NT2/D1 (cell line): ENCODE measurements at regions not wholly inside any gene's neighbourhood (a gene's known extent, or its start where the extent isn't known, plus 50 kb on each side); places are given as distances from the start of the nearest gene placed in this dataset.

ENCODE experiments used
- SUZ12 ChIP-seq: IDR thresholded peaks from 2 replicates; pipeline ENCODE4 v1.6.1; 2011; ENCODE audit not compliant: insufficient read length, insufficient read depth; ENCODE audit errors: extremely low read depth
- YY1 ChIP-seq: IDR thresholded peaks from 2 replicates; pipeline ENCODE4 v1.6.1; 2011; ENCODE audit not compliant: insufficient read length, insufficient read depth
- ZNF274 ChIP-seq: IDR thresholded peaks from 2 replicates; pipeline ENCODE4 v1.6.1; 2011; ENCODE audit warnings: mild to moderate bottlenecking, low read depth, low read length

- no peak for TF ChIP-seq YY1
- TF ChIP-seq ZNF274, result no peak
- TF ChIP-seq SUZ12, result no peak
Measured at GRCh38 chr14:70245026-70245425, 56.3 kb upstream of the SLC8A3 start.
